Liver (tissue), 3 donors: ENCODE measurements at regions not wholly inside any gene's neighbourhood (a gene's known extent, or its start where the extent isn't known, plus 50 kb on each side); places are given as distances from the start of the nearest gene placed in this dataset.

Experiments
- ATF3 ChIP-seq: IDR thresholded peaks from 2 replicates; pipeline ENCODE4 v1.6.1; 2016; ENCODE audit warnings: antibody characterized with exemption
- CTCF ChIP-seq: fragments of 150-350 bp; IDR thresholded peaks from 2 replicates; pipeline ENCODE4 v1.5.1; 2017; ENCODE audit warnings: improper control_type of control experiment, low read depth, low read length; ENCODE audit not compliant: missing input control
- EGR1 ChIP-seq, 2 donors: IDR thresholded peaks; 2 replicates each; pipeline ENCODE4 v1.6.1; 2016 to 2018; ENCODE audit warnings: antibody characterized with exemption in 2 of 2, low read depth in 2 of 2
- GABPA ChIP-seq, 2 donors: IDR thresholded peaks in 1 of 2; conservative IDR thresholded peaks in 1 of 2; 2 replicates each; pipeline ENCODE4 v1.6.1; 2016; ENCODE audit warnings: antibody characterized with exemption in 2 of 2, mild to moderate bottlenecking in 1 of 2, moderate library complexity in 1 of 2
- MAX ChIP-seq: IDR thresholded peaks from 2 replicates; pipeline ENCODE4 v1.6.1; 2016; ENCODE audit warnings: antibody characterized with exemption
- NR2F2 ChIP-seq: IDR thresholded peaks from 2 replicates; pipeline ENCODE4 v1.6.1; 2016; ENCODE audit warnings: antibody characterized with exemption
- RAD21 ChIP-seq, 2 donors: IDR thresholded peaks; 2 replicates each; pipeline ENCODE4 v1.6.1; 2016; ENCODE audit warnings: antibody characterized with exemption in 2 of 2, mild to moderate bottlenecking in 2 of 2
- RXRA ChIP-seq, 2 donors: IDR thresholded peaks; 2 replicates each; pipeline ENCODE4 v1.6.1; 2017 to 2018; ENCODE audit warnings: antibody characterized with exemption in 2 of 2, mild to moderate bottlenecking in 1 of 2
- donor health status: healthy.
- donor health status: healthy.

- TF ChIP-seq CTCF (no peak), GABPA (IDR thresholded peaks at IDR 0.05 in 1 of 2, conservative IDR thresholded peaks at IDR 0.05 in 1 of 2) (no peak), ATF3 (no peak), MAX (no peak), RXRA (IDR thresholded peaks at IDR 0.05) (no peak), NR2F2 (no peak), EGR1 (IDR thresholded peaks at IDR 0.05; ENCODE audit: low read depth in 2 of 2) (no peak), RAD21 (IDR thresholded peaks at IDR 0.05) (no peak)
Observed at GRCh38 chr7:50146692-50147091, 53.6 kb upstream of the ZPBP start.
